ENCODE measurements at regions not wholly inside any gene's neighbourhood (a gene's known extent, or its start where the extent isn't known, plus 50 kb on each side); places are given as distances from the start of the nearest gene placed in this dataset.

GRCh38 chr7:35967366-35968139 is 166.7 kb downstream of the SEPTIN7 start:
- H3K27ac ChIP-seq = no peak overlapping the region
- H3K4me1 ChIP-seq = no peaks in the 10 kb centered on the region
- H3K4me2 ChIP-seq = no peak overlapping the region
- no peaks in the 10 kb centered on the region for H3K36me3 Mint-ChIP-seq
- H3F3A ChIP-seq (ENCODE audit: low read depth) = no peaks in the 10 kb centered on the region
- no peak overlapping the region for H3K4me3 Mint-ChIP-seq
- H3K9ac ChIP-seq = no peak overlapping the region
- H3K27me3 ChIP-seq = no peaks in the 10 kb centered on the region
- H3K79me2 ChIP-seq (ENCODE audit: low read depth) = no peaks in the 10 kb centered on the region
- peaks cover 3% of the 10 kb centered on the region for H3K4me1 Mint-ChIP-seq
- no peak for DNase-seq (ENCODE audit: low spot score)
- peaks cover 4% of the 10 kb centered on the region for H3K9me3 Mint-ChIP-seq
- no peaks in the 10 kb centered on the region for H3K36me3 ChIP-seq
- TF ChIP-seq CTCF (IDR thresholded peaks at IDR 0.05) = no peak
- TF ChIP-seq EZH2 (IDR thresholded peaks at IDR 0.05) = no peak
- TF ChIP-seq EZH2phosphoT487 (IDR thresholded peaks at IDR 0.05) = no peak
- H3K27ac Mint-ChIP-seq = no peak overlapping the region
- H3K9me3 ChIP-seq (ENCODE audit: low read depth) = no peaks in the 10 kb centered on the region
- H3K4me3 ChIP-seq = no peak overlapping the region
- H3K27me3 Mint-ChIP-seq (ENCODE audit: insufficient read depth, low read depth) = no peaks in the 10 kb centered on the region
- no peak overlapping the region for H2AFZ ChIP-seq (replicated peaks)
- H4K20me1 ChIP-seq (ENCODE audit: low read depth) = no peaks in the 10 kb centered on the region

- Mint-ChIP-seq H3K9me3 (peaks cover 4% of the 10 kb centered on the region), H3K36me3 (no peaks in the 10 kb centered on the region), H3K4me1 (peaks cover 3% of the 10 kb centered on the region), H3K4me3 (no peak overlapping the region), H3K27ac (no peak overlapping the region), H3K27me3 (ENCODE audit: insufficient read depth, low read depth) (no peaks in the 10 kb centered on the region)
- Histone ChIP-seq H3K27ac (no peak overlapping the region), H3K4me2 (no peak overlapping the region), H4K20me1 (ENCODE audit: low read depth) (no peaks in the 10 kb centered on the region), H3K4me1 (no peaks in the 10 kb centered on the region), H3K36me3 (no peaks in the 10 kb centered on the region), H3K4me3 (no peak overlapping the region), H3F3A (ENCODE audit: low read depth) (no peaks in the 10 kb centered on the region), H3K9ac (no peak overlapping the region), H3K79me2 (ENCODE audit: low read depth) (no peaks in the 10 kb centered on the region), H3K27me3 (no peaks in the 10 kb centered on the region), H3K9me3 (ENCODE audit: low read depth) (no peaks in the 10 kb centered on the region), H2AFZ (replicated peaks) (no peak overlapping the region)
- DNase-seq (ENCODE audit: low spot score) = no peak
- no peak for TF ChIP-seq EZH2 (IDR thresholded peaks at IDR 0.05)
- no peak for TF ChIP-seq EZH2phosphoT487 (IDR thresholded peaks at IDR 0.05)
- no peak for TF ChIP-seq CTCF (IDR thresholded peaks at IDR 0.05)
Observed at GRCh38 chr7:35968140-35968940, 167.5 kb downstream of the SEPTIN7 start.

- H3K4me1 Mint-ChIP-seq = peaks cover 3% of the 10 kb centered on the region
- no peak overlapping the region for H3K4me3 ChIP-seq
- no peaks in the 10 kb centered on the region for H3K4me1 ChIP-seq
- no peaks in the 10 kb centered on the region for H3F3A ChIP-seq (ENCODE audit: low read depth)
- no peak for DNase-seq (ENCODE audit: low spot score)
- H3K9me3 ChIP-seq (ENCODE audit: low read depth) = no peaks in the 10 kb centered on the region
- no peaks in the 10 kb centered on the region for H4K20me1 ChIP-seq (ENCODE audit: low read depth)
- H3K9ac ChIP-seq = no peak overlapping the region
- H3K9me3 Mint-ChIP-seq = peaks cover 4% of the 10 kb centered on the region
- H3K4me3 Mint-ChIP-seq = no peak overlapping the region
- H3K27me3 ChIP-seq = no peaks in the 10 kb centered on the region
- no peaks in the 10 kb centered on the region for H3K79me2 ChIP-seq (ENCODE audit: low read depth)
- no peak overlapping the region for H3K27ac Mint-ChIP-seq
- no peak overlapping the region for H3K27ac ChIP-seq
- no peaks in the 10 kb centered on the region for H3K36me3 ChIP-seq
- no peak overlapping the region for H3K4me2 ChIP-seq
- no peak for TF ChIP-seq EZH2 (IDR thresholded peaks at IDR 0.05)
- no peaks in the 10 kb centered on the region for H3K27me3 Mint-ChIP-seq (ENCODE audit: insufficient read depth, low read depth)
- no peak overlapping the region for H2AFZ ChIP-seq (replicated peaks)
- H3K36me3 Mint-ChIP-seq = no peaks in the 10 kb centered on the region
Observed at GRCh38 chr7:35969066-35969465, 168.2 kb downstream of the SEPTIN7 start.

- Histone ChIP-seq H3K4me2 (no peak overlapping the region), H3K79me2 (ENCODE audit: low read depth) (no peaks in the 10 kb centered on the region), H3K4me3 (no peak overlapping the region), H3K9me3 (ENCODE audit: low read depth) (no peaks in the 10 kb centered on the region), H4K20me1 (ENCODE audit: low read depth) (no peaks in the 10 kb centered on the region), H3K36me3 (no peaks in the 10 kb centered on the region), H3K27ac (no peak overlapping the region), H3F3A (ENCODE audit: low read depth) (no peaks in the 10 kb centered on the region), H3K27me3 (no peaks in the 10 kb centered on the region), H3K9ac (no peak overlapping the region), H3K4me1 (no peaks in the 10 kb centered on the region), H2AFZ (replicated peaks) (no peak overlapping the region)
- no peak overlapping the region for H3K27ac Mint-ChIP-seq
- DNase-seq (ENCODE audit: low spot score) = no peak
- no peak for TF ChIP-seq CTCF (IDR thresholded peaks at IDR 0.05)
- no peak for TF ChIP-seq EZH2 (IDR thresholded peaks at IDR 0.05)
- no peak for TF ChIP-seq EZH2phosphoT487 (IDR thresholded peaks at IDR 0.05)
- H3K36me3 Mint-ChIP-seq = no peaks in the 10 kb centered on the region
- H3K27me3 Mint-ChIP-seq (ENCODE audit: insufficient read depth, low read depth) = no peaks in the 10 kb centered on the region
- peaks cover 3% of the 10 kb centered on the region for H3K4me1 Mint-ChIP-seq
- H3K4me3 Mint-ChIP-seq = no peak overlapping the region
- peaks cover 4% of the 10 kb centered on the region for H3K9me3 Mint-ChIP-seq
Observed at GRCh38 chr7:35970458-35970857, 169.6 kb downstream of the SEPTIN7 start.

Measured in neural progenitor cell (in vitro differentiated cells).